Thoracic aorta (tissue), 2 donors: ENCODE measurements at regions not wholly inside any gene's neighbourhood (a gene's known extent, or its start where the extent isn't known, plus 50 kb on each side); places are given as distances from the start of the nearest gene placed in this dataset.

Experiments used
- ATAC-seq: fragments of 150-250 bp; one replicate; pipeline ENCODE4 v1.8.0; 2017; ENCODE audit warnings: low read depth; ENCODE audit not compliant: insufficient number of reproducible peaks, low FRiP score
- DNase-seq: peaks from one replicate; pipeline ENCODE4 v3.0.0-alpha.2; 2020; ENCODE audit warnings: low spot score
- H3K27ac ChIP-seq, 2 donors: fragments of 200-600 bp; sonication (generic); 1 replicate in 1 of 2; 2 replicates in 1 of 2; pipeline ENCODE4 v1.5.1; 2016; ENCODE audit warnings: mild to moderate bottlenecking in 2 of 2, moderate library complexity in 2 of 2
- H3K27me3 ChIP-seq: fragments of 200-600 bp; sonication (generic); replicated peaks from 2 replicates; pipeline ENCODE4 v1.6.0; 2016; ENCODE audit warnings: mild to moderate bottlenecking; ENCODE audit not compliant: insufficient read depth
- H3K36me3 ChIP-seq: fragments of 200-600 bp; sonication (generic); one replicate; pipeline ENCODE4 v1.5.1; 2016
- H3K4me1 ChIP-seq, 2 donors: fragments of 200-600 bp; sonication (generic); 1 replicate in 1 of 2; 2 replicates in 1 of 2; pipeline versions ENCODE4 v1.5.1 to v1.6.0; 2016; ENCODE audit warnings: low read depth in 2 of 2, mild to moderate bottlenecking in 1 of 2; ENCODE audit not compliant: control insufficient read depth in 1 of 2
- H3K4me3 ChIP-seq: fragments of 200-600 bp; sonication (generic); 2 replicates; pipeline ENCODE4 v1.5.1; 2016; ENCODE audit warnings: mild to moderate bottlenecking
- H3K9me3 ChIP-seq: fragments of 200-600 bp; sonication (generic); 2 replicates; pipeline ENCODE4 v1.5.1; 2016
- TF ChIP-seq, protein P1 (sequence below): fragments of 200-600 bp; sonication (generic); IDR thresholded peaks from one replicate; pipeline ENCODE4 v1.5.1; 2019; ENCODE audit warnings: antibody characterized with exemption

GRCh38 chr6:8739454-8739853, 304.1 kb upstream of the SLC35B3 start:
- Histone ChIP-seq H3K36me3 (no peaks in the 10 kb centered on the region), H3K4me3 (no peak overlapping the region), H3K4me1 (no peaks in the 10 kb centered on the region), H3K27ac (no peak overlapping the region), H3K9me3 (no peaks in the 10 kb centered on the region), H3K27me3 (no peaks in the 10 kb centered on the region)
- ATAC-seq (no peak), DNase-seq (no peak)
- TF ChIP-seq, protein P1, sequence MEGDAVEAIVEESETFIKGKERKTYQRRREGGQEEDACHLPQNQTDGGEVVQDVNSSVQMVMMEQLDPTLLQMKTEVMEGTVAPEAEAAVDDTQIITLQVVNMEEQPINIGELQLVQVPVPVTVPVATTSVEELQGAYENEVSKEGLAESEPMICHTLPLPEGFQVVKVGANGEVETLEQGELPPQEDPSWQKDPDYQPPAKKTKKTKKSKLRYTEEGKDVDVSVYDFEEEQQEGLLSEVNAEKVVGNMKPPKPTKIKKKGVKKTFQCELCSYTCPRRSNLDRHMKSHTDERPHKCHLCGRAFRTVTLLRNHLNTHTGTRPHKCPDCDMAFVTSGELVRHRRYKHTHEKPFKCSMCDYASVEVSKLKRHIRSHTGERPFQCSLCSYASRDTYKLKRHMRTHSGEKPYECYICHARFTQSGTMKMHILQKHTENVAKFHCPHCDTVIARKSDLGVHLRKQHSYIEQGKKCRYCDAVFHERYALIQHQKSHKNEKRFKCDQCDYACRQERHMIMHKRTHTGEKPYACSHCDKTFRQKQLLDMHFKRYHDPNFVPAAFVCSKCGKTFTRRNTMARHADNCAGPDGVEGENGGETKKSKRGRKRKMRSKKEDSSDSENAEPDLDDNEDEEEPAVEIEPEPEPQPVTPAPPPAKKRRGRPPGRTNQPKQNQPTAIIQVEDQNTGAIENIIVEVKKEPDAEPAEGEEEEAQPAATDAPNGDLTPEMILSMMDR, result no peak

- no peaks in the 10 kb centered on the region for H3K36me3 ChIP-seq
- TF ChIP-seq, protein P1, result no peak
- H3K4me3 ChIP-seq, result no peak overlapping the region
- no peaks in the 10 kb centered on the region for H3K27me3 ChIP-seq
- DNase-seq, result no peak
- H3K9me3 ChIP-seq, result no peaks in the 10 kb centered on the region
- H3K4me1 ChIP-seq, result no peaks in the 10 kb centered on the region
- H3K27ac ChIP-seq, result no peak overlapping the region
- ATAC-seq, result no peak
Observed at GRCh38 chr6:8738951-8739350, 303.6 kb upstream of the SLC35B3 start.

DNA sequence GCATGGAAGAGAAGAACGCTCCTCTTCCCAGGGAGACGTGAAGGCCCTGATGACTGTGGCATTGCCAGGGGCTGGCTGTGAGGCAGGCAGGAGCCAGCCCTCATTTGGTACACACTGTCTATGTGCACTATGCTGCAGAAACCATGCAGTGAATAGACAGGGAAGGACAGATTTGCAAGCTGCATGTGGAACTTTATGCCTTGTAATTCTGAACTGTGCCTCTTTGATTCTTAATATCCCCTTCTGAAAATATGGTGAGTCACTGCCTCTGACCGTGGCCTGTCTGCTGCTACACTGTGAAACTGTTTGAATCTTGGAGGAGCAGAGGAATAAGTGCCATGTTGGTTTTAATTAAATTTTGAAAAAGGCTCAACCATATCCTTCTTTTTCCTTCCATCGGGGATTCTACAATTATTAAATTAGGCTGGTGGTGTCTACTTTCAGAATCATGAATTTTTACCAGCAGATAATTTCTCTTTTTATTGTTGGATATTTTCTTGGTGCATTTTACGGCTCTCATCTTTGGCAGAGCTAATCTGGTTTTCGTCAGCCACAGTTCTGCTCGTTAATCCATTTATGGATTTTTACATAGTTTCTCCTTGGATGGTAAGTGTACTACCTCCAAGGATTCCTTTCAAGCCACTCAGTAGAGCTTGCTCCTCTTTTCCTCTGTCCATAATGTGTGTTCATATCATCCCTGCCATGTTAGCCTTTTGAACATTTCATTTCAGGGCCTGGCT, 301.0 kb upstream of the SLC35B3 start:
- DNase-seq (no peak), ATAC-seq (no peak)
- no peaks in the 10 kb centered on the region for H3K27me3 ChIP-seq
- TF ChIP-seq, protein P1, result no peak
- H3K27ac ChIP-seq, result no peak overlapping the region
- no peaks in the 10 kb centered on the region for H3K9me3 ChIP-seq
- no peaks in the 10 kb centered on the region for H3K4me1 ChIP-seq
- no peaks in the 10 kb centered on the region for H3K36me3 ChIP-seq
- no peak overlapping the region for H3K4me3 ChIP-seq

DNA sequence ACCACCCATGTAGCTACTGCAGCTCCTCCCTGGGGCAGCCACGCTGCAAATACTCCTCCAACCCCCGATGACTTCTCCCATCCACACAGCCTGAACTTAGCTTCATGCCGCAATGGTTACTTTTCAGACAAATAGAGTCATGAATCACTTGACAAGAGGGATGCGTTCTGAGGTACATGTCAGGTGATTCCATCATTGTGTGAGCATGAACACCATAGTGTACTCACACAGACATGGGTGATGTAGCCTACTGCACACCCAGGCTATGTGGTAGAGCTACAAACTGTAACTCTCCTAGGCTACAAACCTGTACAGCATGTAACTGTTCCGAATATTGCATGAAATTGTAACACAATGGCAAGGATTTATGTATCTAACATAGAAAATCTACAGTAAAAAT, 298.5 kb upstream of the SLC35B3 start:
- no peak overlapping the region for H3K27ac ChIP-seq
- DNase-seq (no peak), ATAC-seq (no peak)
- H3K36me3 ChIP-seq, result no peaks in the 10 kb centered on the region
- H3K9me3 ChIP-seq, result no peaks in the 10 kb centered on the region
- TF ChIP-seq, protein P1, result no peak
- no peaks in the 10 kb centered on the region for H3K4me1 ChIP-seq
- H3K27me3 ChIP-seq, result no peaks in the 10 kb centered on the region
- no peak overlapping the region for H3K4me3 ChIP-seq

- no peak for ATAC-seq
- H3K36me3 ChIP-seq, result no peaks in the 10 kb centered on the region
- no peak overlapping the region for H3K4me3 ChIP-seq
- H3K27ac ChIP-seq, result no peak overlapping the region
- no peaks in the 10 kb centered on the region for H3K9me3 ChIP-seq
- TF ChIP-seq, protein P1, result no peak
- no peaks in the 10 kb centered on the region for H3K4me1 ChIP-seq
- no peaks in the 10 kb centered on the region for H3K27me3 ChIP-seq
- DNase-seq, result no peak
Observed at GRCh38 chr6:8731874-8732273, 296.5 kb upstream of the SLC35B3 start.
